Left lung (tissue), 4 donors: ENCODE measurements at regions not wholly inside any gene's neighbourhood (a gene's known extent, or its start where the extent isn't known, plus 50 kb on each side); places are given as distances from the start of the nearest gene placed in this dataset.
"Not testable (repeated sequence)": the region's sequence is repeated elsewhere in the genome, so short reads cannot be mapped to it uniquely, and the experiment has no call there.

Source experiments
- ATAC-seq: fragments of 200-7000 bp; cut with Tn5 transposase; one replicate; pipeline ENCODE4 v1.9.1; 2020; ENCODE audit warnings: moderate library complexity
- DNase-seq, 4 donors: peaks; one replicate each; pipeline ENCODE4 v3.0.0-alpha.2; 2013 to 2020
- H3K27ac ChIP-seq, 2 donors: fragments of 200-600 bp; sonication (generic) in 1 of 2; one replicate each; pipeline versions ENCODE4 v1.5.0 to v1.8.0; 2020 to 2021
- H3K27me3 ChIP-seq, 2 donors: fragments of 200-600 bp; sonication (generic) in 1 of 2; one replicate each; pipeline versions ENCODE4 v1.5.0 to v1.8.0; 2020 to 2021
- H3K36me3 ChIP-seq, 2 donors: fragments of 200-600 bp; sonication (generic) in 1 of 2; one replicate each; pipeline versions ENCODE4 v1.5.0 to v1.8.0; 2020 to 2021
- H3K4me1 ChIP-seq, 2 donors: fragments of 200-600 bp; one replicate each; pipeline ENCODE4 v1.8.0; 2021
- H3K4me3 ChIP-seq, 2 donors: fragments of 200-600 bp; sonication (generic) in 1 of 2; one replicate each; pipeline versions ENCODE4 v1.5.0 to v1.8.0; 2020 to 2021; ENCODE audit warnings: mild to moderate bottlenecking in 1 of 2
- H3K9me3 ChIP-seq, 2 donors: fragments of 200-600 bp; sonication (generic) in 1 of 2; one replicate each; pipeline versions ENCODE4 v1.5.0 to v1.8.0; 2020 to 2021
- CTCF ChIP-seq, 2 donors: fragments of 200-600 bp; sonication (generic) in 1 of 2; IDR thresholded peaks; one replicate each; pipeline versions ENCODE4 v1.5.0 to v1.8.0; 2021; ENCODE audit warnings: antibody characterized with exemption in 2 of 2
- intact Hi-C, 2 donors: fragments of 100-400 bp; cut with DNase I; formaldehyde crosslinking; loops; one replicate each; pipeline versions ENCODE4 v1.11.2 to v1.14.2; 2022
- donor health status: DM: no; HTN: yes; CAD: no.
- donor health status: DM: no; HTN: no; CAD: no.

DNA sequence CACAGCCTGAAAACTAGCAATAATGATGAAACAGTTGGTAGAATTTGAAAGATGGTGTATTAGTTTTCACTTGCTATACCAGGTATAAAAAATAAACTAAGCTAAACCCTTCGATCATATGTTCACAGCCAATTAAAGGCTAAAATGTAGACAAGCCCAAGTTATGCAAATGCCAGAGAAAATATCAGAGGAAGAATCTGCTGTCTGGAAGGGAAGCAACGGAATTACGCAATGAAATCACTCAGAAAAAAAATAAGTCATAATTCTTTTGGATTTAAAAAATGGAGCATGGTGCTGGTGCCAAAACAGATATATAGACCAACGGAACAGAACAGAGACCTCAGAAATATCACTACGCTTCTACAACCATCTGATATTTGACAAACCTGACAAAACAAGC, 108.3 kb downstream of the ARL4C start:
- DNase-seq (no peak), ATAC-seq (no peak)
- Histone ChIP-seq H3K9me3 (no peaks in the 10 kb centered on the region), H3K27me3 (no peaks in the 10 kb centered on the region), H3K4me3 (no peak overlapping the region), H3K27ac (no peak overlapping the region), H3K4me1 (no peaks in the 10 kb centered on the region), H3K36me3 (no peaks in the 10 kb centered on the region)
- intact Hi-C loops: no loop called here
- TF ChIP-seq CTCF (IDR thresholded peaks at IDR 0.05): no peak

DNA sequence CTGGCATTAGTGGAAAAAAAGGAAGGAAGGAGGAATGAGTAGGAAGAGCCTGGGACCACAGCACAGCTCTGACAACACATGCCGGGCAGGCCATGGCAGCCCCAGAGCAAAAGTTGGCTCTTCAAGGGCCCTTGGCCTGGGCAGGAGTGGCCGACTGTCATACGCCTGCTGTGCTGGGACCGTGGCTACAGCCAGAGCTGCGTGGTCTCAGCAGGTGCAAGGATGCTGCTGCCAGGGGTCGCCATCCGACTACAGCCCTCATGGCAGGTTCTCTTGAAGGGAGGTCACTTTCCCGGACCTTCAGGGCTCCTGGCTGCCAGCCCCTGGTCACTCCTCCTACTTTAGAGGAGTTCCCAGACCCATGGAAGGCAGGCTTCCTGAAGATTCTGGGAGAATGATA, 109.9 kb downstream of the ARL4C start:
- no peaks in the 10 kb centered on the region for H3K9me3 ChIP-seq
- TF ChIP-seq CTCF (IDR thresholded peaks at IDR 0.05): no peak
- H3K27me3 ChIP-seq: no peaks in the 10 kb centered on the region
- ATAC-seq (no peak), DNase-seq (no peak)
- no peak overlapping the region for H3K4me3 ChIP-seq
- no peaks in the 10 kb centered on the region for H3K4me1 ChIP-seq
- no peak overlapping the region for H3K27ac ChIP-seq
- intact Hi-C loops: no loop called here
- H3K36me3 ChIP-seq: no peaks in the 10 kb centered on the region

DNA sequence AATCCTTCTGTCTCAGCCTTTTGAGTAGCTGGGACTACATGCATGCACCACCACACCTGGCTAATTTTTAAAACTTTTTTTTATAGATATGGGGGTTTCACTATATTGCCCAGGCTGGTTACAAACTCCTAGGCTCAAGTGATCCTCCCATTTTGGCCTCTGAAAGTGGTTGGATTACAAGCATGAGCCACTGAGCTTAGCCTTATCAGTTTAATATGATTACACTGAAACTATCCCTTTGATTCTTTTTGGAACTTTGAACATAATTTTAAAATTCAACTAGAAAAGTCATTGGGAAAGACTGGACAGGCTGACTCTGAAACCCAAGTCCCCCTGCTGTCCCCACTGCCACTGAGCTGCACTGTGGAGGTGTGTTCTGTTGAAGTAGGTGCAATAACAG, 114.8 kb downstream of the ARL4C start:
- no peak for ATAC-seq
- no peak for DNase-seq
- Histone ChIP-seq H3K36me3 (no peaks in the 10 kb centered on the region), H3K27ac (no peak overlapping the region), H3K27me3 (peaks cover 0 to 6% of the 10 kb centered on the region in 2 donors), H3K4me1 (no peaks in the 10 kb centered on the region), H3K9me3 (no peaks in the 10 kb centered on the region), H3K4me3 (no peak overlapping the region)
- TF ChIP-seq CTCF (IDR thresholded peaks at IDR 0.05): no peak
- intact Hi-C loops: no loop called here

DNA sequence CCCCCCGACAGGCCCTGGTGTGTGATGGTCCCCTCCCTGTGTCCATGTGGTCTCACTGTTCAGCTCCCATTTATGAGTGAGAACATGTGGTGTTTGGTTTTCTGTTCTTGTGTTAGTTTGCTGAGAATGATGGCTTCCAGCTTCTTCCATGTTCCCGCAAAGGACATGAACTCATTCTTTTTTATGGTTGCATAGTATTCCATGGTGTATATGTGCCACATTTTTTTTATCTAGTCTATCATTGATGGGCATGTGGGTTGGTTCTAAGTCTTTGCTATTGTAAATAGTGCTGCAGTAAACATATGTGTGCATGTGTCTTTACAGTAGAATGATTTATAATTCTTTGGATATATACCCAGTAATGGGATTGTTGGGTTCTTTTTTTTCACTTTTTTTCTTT, 117.9 kb downstream of the ARL4C start:
- DNase-seq, H3K36me3 ChIP-seq, H3K9me3 ChIP-seq, ATAC-seq, H3K27me3 ChIP-seq, H3K27ac ChIP-seq, H3K4me1 ChIP-seq, H3K4me3 ChIP-seq, intact Hi-C loops: not testable (repeated sequence)

DNA sequence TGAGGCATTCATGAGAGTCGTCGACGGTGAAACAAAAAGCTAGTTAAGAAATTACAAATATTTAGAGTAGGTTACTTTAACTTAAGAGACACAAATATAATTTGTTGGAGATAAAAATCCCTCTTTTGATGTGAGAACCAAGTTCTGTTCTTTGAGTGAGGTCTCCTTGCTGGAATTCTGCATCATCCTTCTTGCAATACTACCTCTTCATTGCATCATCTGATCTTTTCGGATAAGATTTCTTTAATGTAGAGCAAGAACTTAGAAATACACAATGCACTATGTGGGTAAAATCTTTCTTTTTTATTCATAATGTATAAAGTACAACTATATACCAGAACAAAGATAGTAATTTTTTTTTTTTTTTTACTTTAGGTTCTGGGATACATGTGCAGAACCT, 118.4 kb downstream of the ARL4C start:
- TF ChIP-seq CTCF (IDR thresholded peaks at IDR 0.05): no peak
- intact Hi-C loops: no loop called here
- no peak for ATAC-seq

DNA sequence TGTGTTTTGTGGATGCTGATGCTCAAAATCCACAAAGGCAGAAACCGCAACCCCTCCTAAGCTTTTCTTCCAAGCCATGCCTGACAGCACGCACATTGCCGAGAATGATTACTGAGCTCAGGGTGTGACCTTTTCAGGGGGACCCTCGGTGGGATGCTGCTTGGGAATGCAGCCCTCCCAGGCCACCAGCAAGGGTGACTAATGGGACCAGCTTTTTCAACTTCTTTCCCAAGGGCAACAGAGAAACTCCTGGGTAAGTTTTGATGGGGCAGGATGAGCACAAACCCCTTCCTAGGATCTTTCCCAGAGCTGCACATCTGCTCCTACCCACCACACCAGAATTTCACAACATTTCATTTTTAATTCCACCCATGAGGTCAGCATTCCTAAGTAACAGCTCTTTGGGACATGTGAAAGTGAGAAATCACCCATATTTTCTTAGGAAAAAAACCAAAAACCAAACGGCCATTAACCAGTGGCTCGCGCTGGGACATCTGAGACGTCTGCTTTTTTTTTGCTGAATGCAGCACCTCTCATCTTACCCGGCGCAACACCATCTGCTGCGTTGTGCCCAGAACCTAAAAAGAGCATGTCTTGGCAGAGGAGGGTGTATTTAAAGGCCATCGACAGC, 119.0 kb downstream of the ARL4C start:
- no peak for TF ChIP-seq CTCF (IDR thresholded peaks at IDR 0.05)
- no peak overlapping the region for H3K27ac ChIP-seq
- H3K9me3 ChIP-seq: no peaks in the 10 kb centered on the region
- DNase-seq (no peak), ATAC-seq (no peak)
- H3K27me3 ChIP-seq: peaks cover 0 to 6% of the 10 kb centered on the region in 2 donors
- intact Hi-C loops: no loop called here
- no peaks in the 10 kb centered on the region for H3K4me1 ChIP-seq
- H3K4me3 ChIP-seq: no peak overlapping the region
- no peaks in the 10 kb centered on the region for H3K36me3 ChIP-seq

More for the DNA sequence above, 118.4 kb downstream of the ARL4C start:
- Histone ChIP-seq H3K9me3 (no peaks in the 10 kb centered on the region), H3K4me1 (no peaks in the 10 kb centered on the region), H3K27me3 (peaks cover 0 to 6% of the 10 kb centered on the region in 2 donors), H3K36me3 (no peaks in the 10 kb centered on the region), H3K4me3 (no peak overlapping the region), H3K27ac (no peak overlapping the region)
- DNase-seq: no peak
